HG03354 (cell line): ENCODE measurements at regions not wholly inside any gene's neighbourhood (a gene's known extent, or its start where the extent isn't known, plus 50 kb on each side); places are given as distances from the start of the nearest gene placed in this dataset.
"Not testable (repeated sequence)": the region's sequence is repeated elsewhere in the genome, so short reads cannot be mapped to it uniquely, and the experiment has no call there.

Source experiments
- ATAC-seq: cut with Tn5 transposase; IDR thresholded peaks from one replicate; pipeline ENCODE4 v1.9.1; 2021; ENCODE audit warnings: mild to moderate bottlenecking; ENCODE audit not compliant: unreplicated experiment, poor library complexity, severe bottlenecking

DNA sequence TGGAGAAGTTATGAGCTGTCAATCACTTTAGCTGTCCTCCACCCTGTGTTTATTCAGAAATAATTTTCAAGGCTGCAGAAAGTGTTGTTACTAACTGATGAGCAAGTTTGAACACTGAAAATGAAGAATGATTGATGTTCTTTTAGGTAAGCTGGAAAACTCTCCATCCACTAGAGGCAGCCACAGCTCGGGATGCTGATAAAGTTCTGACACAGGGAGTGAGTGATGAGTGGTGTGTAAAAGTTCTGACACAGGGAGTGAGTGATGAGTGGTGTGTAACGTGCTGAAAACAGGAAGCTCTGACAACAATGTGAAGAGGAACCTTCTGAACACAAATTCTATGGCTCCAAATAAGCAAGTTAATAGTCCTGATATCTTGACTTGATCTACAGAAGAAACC is 197.5 kb upstream of the PTBP2 start:
- ATAC-seq: no peak

- ATAC-seq: no peak
Measured at GRCh38 chr1:96525657-96526557, 195.7 kb upstream of the PTBP2 start.

GRCh38 chr1:96528672-96529071 is 192.9 kb upstream of the PTBP2 start:
- ATAC-seq: not testable (repeated sequence)

DNA sequence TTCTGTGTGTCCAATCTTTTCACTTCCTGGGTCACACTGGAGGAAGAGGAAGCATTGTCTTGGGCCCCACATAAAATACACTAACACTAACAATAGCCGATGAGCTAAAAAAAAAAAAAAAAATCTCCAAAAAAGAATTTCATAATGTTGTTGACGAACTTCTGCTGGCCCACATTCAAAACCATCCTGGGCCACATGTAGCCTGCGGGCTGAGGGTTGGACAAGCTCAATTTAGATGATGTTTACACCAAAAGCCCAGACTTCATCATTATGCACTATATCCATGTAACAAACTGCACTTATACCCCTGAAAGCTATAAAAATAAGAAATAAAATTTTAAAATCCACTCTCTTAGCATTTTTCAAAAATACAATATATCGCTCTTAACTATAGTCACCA is 187.8 kb upstream of the PTBP2 start:
- no peak for ATAC-seq

GRCh38 chr1:96536581-96536980 is 185.0 kb upstream of the PTBP2 start:
- ATAC-seq: no peak

- no peak for ATAC-seq
Measured at GRCh38 chr1:96538111-96538641, 183.4 kb upstream of the PTBP2 start.

DNA sequence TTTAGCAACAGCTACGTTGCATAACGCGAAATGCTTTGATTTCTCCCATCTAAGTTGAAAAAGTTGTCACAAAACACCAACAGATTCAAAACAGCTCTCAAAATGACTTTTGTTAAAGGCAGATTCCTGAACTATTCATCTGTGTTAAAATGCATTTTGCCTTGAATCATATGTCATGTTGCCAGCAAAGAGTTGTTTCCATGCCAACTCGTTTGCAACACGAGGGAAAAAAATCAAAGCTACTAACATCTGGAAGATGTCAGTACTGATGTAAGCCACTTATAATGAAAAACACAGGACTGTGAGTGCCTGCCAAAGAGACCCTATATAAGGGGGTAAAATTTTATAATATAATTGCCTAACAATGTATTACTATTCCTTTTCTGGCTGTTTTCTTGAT is 182.7 kb upstream of the PTBP2 start:
- no peak for ATAC-seq

DNA sequence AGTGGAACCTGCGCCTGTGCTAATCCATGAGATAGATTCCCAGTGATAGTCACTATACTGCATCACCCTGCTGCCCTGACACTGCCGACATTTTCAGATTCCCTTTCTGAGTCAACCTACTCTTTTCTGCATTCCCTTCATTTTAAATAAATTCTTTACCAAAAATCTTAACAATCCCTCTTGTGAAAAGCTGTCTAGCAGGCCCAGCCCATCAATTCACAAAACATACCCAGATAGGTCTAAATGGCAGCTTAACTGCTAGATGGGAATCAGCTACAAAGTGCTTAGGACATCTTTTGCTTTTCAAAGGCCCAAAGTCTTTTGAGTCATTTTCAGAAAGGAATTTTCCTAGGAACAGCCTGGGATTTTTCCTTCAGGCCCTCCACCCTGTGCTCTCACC is 180.1 kb upstream of the PTBP2 start:
- no peak for ATAC-seq

- no peak for ATAC-seq
Measured at GRCh38 chr1:96544051-96544830, 177.3 kb upstream of the PTBP2 start.

DNA sequence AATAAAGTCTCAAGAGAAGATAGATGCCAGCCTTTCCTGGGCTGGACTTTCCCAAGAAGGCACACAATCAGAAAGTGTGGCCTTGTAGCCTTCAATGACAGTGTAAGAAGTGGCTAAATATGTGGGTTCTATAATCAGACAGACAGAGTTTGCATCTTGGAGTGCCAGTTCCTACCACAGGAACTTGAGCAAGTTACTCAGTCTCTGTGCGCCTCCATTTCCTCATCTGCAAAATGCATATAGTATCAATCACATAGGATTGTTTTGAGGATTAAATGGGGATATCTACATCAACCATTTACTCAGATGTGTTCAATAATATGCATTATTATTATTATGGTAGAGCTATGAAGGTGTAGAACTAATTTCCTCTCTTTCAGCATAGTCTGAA is 176.8 kb upstream of the PTBP2 start:
- no peak for ATAC-seq

DNA sequence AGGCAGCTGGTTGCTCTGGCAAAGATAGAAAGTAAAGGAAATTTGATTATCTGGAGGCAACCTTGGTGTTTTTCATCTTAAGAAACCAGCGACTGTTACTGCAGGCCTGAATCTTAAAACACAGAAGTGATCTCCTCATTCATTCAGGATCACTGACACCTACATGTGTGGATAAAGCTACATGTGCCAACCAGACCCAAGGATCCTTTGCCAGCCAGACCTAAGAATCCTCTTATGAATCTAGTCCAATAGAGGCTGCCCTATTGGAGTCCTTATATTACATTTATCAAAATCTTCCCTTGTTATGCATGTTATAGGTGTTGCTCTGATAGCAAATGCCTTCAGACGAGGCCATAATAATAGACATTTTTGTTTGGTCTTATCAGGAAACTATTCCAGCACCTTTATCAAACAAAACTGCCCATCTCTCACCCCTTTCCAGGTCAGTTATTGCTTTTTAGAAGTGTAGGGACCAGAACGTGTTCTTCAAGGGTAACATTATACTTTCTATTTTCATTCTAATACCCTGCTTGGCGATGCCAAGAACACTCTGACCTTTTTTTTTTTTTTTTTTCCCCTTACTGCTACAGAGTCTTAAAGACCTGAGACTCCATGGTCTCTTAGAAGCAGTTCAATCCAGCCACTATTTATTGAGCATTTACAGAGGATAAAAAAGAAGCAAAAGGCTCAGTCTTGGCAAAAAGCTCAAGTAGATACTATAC is 175.5 kb upstream of the PTBP2 start:
- no peak for ATAC-seq

DNA sequence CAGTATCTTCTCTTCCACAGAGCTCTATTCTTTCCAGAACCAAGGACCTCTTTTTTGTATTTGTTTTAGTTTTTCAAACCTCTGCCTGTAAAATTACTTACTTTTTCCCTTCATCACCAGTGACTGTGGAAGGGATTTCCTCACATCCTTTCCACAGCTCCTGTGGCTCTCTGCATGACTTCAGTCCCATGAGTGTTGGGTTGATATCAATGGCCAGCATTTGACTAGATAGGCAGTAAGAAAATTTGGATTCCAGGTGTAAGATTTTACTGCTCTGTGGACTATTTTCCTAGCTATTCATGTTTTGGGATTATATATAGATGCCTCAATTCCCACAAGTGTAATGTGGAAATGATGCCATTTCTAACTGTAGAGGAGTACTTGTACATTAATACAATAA is 171.5 kb upstream of the PTBP2 start:
- ATAC-seq: no peak

DNA sequence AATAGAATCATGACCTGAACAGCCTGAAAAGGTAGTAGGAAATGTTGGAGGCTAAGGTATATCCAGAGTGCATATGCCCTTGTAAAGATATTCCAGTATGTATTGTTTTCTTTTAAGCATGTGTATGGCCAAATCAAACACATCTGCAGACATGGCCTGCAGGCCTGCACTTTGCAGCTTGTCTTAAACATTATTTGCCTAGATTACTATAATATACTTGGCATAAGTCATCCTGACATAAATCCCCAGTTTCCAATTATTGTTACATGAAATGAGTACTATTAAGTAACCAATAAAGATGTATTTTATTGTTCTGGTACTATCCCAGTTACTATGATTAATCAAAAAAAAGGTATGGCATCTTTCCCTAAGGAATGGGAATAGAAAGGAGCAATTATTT is 169.1 kb upstream of the PTBP2 start:
- no peak for ATAC-seq

- ATAC-seq: no peak
Measured at GRCh38 chr1:96553811-96554210, 167.8 kb upstream of the PTBP2 start.

DNA sequence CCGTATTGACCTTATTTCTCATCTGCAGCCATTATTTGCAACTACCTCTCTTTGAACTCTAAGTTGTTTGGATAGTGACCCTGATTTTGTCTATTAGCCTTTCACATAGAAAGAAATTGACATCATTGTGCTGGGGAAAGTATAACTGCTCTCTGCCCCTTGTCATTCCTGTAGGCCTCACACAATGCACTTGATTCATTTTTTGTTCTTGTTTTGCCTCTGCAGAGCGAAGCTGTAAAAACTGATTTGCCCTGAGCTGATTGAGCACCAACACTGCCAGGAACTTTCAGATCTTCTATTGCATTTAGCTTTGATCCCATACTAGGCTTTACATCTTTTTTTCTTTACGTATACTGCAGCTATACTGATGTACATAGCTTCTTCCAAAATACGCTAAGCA is 167.2 kb upstream of the PTBP2 start:
- ATAC-seq: no peak

DNA sequence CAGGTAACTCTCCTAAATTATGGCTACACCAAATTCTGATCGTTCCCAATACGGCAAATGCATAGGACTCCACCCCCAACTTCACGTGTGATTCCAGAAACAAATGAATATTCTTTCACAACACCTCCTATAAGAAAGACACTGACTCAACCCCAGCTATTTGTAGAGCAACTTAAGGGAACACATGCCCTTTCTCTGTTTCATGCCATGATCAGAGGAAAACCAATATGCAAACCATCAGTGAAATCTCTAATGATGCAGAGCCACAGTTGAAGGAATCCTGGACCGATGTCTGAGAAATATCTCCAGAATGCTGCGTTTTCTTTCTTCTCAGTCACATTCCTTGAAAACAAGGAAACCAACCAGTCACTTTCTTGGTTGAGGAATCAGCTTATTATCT is 164.2 kb upstream of the PTBP2 start:
- ATAC-seq: no peak

DNA sequence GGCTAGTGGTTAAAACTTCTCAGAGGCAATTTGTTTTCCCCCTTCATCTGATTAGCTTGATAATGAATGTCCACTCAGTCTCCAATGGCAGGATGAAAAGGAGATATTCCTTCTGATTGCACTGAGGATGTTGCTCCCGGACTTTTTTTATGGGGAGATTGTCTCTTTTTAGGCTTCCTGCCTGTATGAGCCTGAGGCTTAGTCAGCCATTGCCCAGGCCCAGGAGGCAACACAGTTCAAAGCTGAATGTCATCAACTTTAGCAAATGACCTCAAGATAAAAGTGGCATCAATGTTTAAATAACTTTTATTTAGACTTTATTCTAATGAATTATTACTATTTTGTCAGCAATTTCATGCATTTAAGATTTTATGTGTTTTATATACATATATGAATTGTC is 162.9 kb upstream of the PTBP2 start:
- ATAC-seq: no peak

GRCh38 chr1:96559181-96559580 is 162.4 kb upstream of the PTBP2 start:
- ATAC-seq: no peak

DNA sequence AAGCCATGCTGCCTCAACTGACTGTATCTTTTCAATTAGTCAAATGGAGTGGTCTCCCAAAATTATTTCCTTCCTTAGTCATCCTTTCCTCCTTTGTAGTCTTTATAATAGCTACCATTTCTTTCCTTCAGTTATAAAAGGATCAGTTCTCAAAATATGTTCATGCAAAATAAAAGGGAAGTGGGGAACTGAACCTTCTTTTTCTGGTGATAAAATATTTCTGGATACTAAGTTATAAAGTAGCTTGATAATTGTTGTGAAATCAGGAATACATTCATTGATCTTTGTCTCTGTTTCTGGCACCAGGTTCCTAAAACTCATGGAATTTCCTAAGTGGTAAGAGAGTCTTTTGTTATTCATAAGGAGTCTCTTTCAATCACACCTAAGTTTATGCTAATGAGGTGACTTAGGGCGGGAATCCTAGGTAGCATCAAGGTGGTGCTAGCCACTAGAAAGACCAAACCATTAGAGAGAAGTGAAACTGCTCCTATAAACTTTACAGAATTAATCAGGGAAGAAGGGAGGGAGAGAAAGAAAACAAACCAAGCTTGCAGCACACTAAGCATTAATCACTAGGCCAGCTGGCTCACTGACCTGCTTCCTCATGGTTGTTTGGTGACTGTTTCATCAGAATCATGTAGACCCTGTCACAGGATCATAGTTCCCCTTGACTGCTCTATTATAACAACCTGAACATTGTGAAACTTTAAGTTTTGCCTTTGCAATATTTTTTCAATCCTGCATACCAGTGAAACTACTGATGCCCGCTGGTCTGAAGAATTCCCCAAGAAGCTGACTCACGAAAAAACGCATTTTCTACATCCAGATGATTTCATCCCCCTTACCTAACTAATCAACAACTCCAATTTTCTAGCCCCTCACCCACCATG is 161.6 kb upstream of the PTBP2 start:
- no peak for ATAC-seq
